ENCODE measurements at regions not wholly inside any gene's neighbourhood (a gene's known extent, or its start where the extent isn't known, plus 50 kb on each side); places are given as distances from the start of the nearest gene placed in this dataset.

GRCh38 chr10:30737931-30738391 lies 108.4 kb upstream of the LYZL2 start:
- no peak for DNase-seq
- Histone ChIP-seq H3K36me3 (no peaks in the 10 kb centered on the region), H3K27me3 (no peaks in the 10 kb centered on the region), H3K4me1 (no peaks in the 10 kb centered on the region), H3K27ac (peak overlapping the region in 1 of 4 donors; percentile 44), H3K4me3 (no peak overlapping the region), H3K9me3 (no peaks in the 10 kb centered on the region)
- 89 to 93% methylated on average over 3 to 11 of the region's 11 CpGs for WGBS, 2 donors
- intact Hi-C loops (cut with DNase I) = no loop called here
- no peak for TF ChIP-seq CTCF (IDR thresholded peaks at IDR 0.05)
- no peak for TF ChIP-seq POLR2A (IDR thresholded peaks at IDR 0.05)

GRCh38 chr10:30736685-30737232 lies 107.2 kb upstream of the LYZL2 start:
- DNase-seq = no peak
- intact Hi-C loops (cut with DNase I) = no loop called here

GRCh38 chr10:30734901-30735300 lies 105.3 kb upstream of the LYZL2 start:
- TF ChIP-seq POLR2A (IDR thresholded peaks at IDR 0.05) (no peak), CTCF (IDR thresholded peaks at IDR 0.05) (no peak)
- intact Hi-C loops (cut with DNase I) = no loop called here
- H3K27ac ChIP-seq = no peak overlapping the region
- no peak overlapping the region for H3K4me3 ChIP-seq
- no peak for DNase-seq
- no peaks in the 10 kb centered on the region for H3K36me3 ChIP-seq
- no peaks in the 10 kb centered on the region for H3K4me1 ChIP-seq
- H3K9me3 ChIP-seq = no peaks in the 10 kb centered on the region
- WGBS, 2 donors = 59 to 70% methylated on average over 7 to 9 of the region's 9 CpGs
- H3K27me3 ChIP-seq = no peaks in the 10 kb centered on the region

More at GRCh38 chr10:30736685-30737232, 107.2 kb upstream of the LYZL2 start:
- TF ChIP-seq CTCF (IDR thresholded peaks at IDR 0.05) (no peak), POLR2A (IDR thresholded peaks at IDR 0.05) (no peak)
- peak overlapping the region in 1 of 4 donors; percentile 39 for H3K27ac ChIP-seq
- H3K4me3 ChIP-seq = no peak overlapping the region
- no peaks in the 10 kb centered on the region for H3K36me3 ChIP-seq
- no peaks in the 10 kb centered on the region for H3K4me1 ChIP-seq
- WGBS, 2 donors = 11 to 30% methylated on average over 6 to 10 of the region's 10 CpGs
- no peaks in the 10 kb centered on the region for H3K27me3 ChIP-seq
- H3K9me3 ChIP-seq = no peaks in the 10 kb centered on the region

- 38 to 73% methylated on average over 4 to 5 of the region's 6 CpGs for WGBS, 2 donors
- intact Hi-C loops (cut with DNase I) = no loop called here
- Histone ChIP-seq H3K4me3 (no peak overlapping the region), H3K36me3 (no peaks in the 10 kb centered on the region), H3K4me1 (no peaks in the 10 kb centered on the region), H3K27ac (no peak overlapping the region), H3K9me3 (no peaks in the 10 kb centered on the region), H3K27me3 (no peaks in the 10 kb centered on the region)
- no peak for TF ChIP-seq POLR2A (IDR thresholded peaks at IDR 0.05)
- DNase-seq = no peak
Observed at GRCh38 chr10:30732671-30733070, 103.1 kb upstream of the LYZL2 start.

- intact Hi-C loops (cut with DNase I) = no loop called here
- 84 to 94% methylated on average over 5 of the region's 5 CpGs for WGBS, 2 donors
- no peaks in the 10 kb centered on the region for H3K27me3 ChIP-seq
- DNase-seq = no peak
- H3K4me1 ChIP-seq = peaks cover 0 to 2% (median 0%) of the 10 kb centered on the region in 3 donors
- no peaks in the 10 kb centered on the region for H3K36me3 ChIP-seq
- H3K27ac ChIP-seq = no peak overlapping the region
- H3K4me3 ChIP-seq = no peak overlapping the region
- no peak for TF ChIP-seq POLR2A (IDR thresholded peaks at IDR 0.05)
- TF ChIP-seq CTCF (IDR thresholded peaks at IDR 0.05) = no peak
- no peaks in the 10 kb centered on the region for H3K9me3 ChIP-seq
Observed at GRCh38 chr10:30731963-30732362, 102.4 kb upstream of the LYZL2 start.

GRCh38 chr10:30730306-30730705 lies 100.8 kb upstream of the LYZL2 start:
- no peaks in the 10 kb centered on the region for H3K9me3 ChIP-seq
- no peaks in the 10 kb centered on the region for H3K27me3 ChIP-seq
- TF ChIP-seq CTCF (IDR thresholded peaks at IDR 0.05) = no peak
- TF ChIP-seq POLR2A (IDR thresholded peaks at IDR 0.05) = no peak
- H3K4me1 ChIP-seq = peaks cover 0 to 3% (median 0%) of the 10 kb centered on the region in 3 donors
- no peak overlapping the region for H3K4me3 ChIP-seq
- no peak for DNase-seq
- WGBS, 2 donors = 71 to 74% methylated on average over 2 of the region's 2 CpGs
- intact Hi-C loops (cut with DNase I) = no loop called here
- H3K36me3 ChIP-seq = no peaks in the 10 kb centered on the region
- no peak overlapping the region for H3K27ac ChIP-seq
